ENCODE measurements at regions not wholly inside any gene's neighbourhood (a gene's known extent, or its start where the extent isn't known, plus 50 kb on each side); places are given as distances from the start of the nearest gene placed in this dataset.
"Not testable (repeated sequence)": the region's sequence is repeated elsewhere in the genome, so short reads cannot be mapped to it uniquely, and the experiment has no call there.

DNA sequence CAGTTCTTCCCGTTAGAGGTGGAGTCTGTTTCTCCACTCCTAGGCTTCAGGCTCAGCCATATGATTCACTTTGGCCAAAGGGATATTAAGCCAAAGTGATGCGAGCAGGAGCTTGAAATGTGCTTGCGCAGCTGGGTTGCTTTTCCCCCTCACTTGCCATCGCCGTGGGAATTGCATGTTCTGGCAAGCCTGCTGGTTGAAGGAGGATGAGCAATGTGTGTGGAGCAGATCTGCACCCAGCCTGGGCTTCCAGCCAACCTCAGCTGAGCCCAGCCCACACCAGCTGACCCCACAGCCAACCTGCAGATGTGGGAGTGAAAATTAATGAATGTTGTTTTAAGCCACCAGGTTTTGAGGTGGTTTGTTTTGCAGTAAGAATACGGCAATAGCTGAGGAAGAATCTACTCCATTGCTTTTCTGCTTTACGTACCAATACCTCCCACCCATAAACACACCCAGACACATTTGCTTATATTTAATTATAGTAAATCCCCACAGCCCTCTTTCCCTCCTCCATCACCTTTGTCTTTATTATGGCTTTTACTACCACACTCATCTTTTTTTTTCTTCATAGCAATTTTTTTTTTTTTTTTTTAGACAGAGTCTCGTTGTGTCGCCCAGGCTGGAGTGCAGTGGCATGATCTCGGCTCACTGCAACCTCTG, 132.8 kb upstream of the FUNDC1 start:
- peak; percentile 87 for DNase-seq (ENCODE audit: low read depth)

DNA sequence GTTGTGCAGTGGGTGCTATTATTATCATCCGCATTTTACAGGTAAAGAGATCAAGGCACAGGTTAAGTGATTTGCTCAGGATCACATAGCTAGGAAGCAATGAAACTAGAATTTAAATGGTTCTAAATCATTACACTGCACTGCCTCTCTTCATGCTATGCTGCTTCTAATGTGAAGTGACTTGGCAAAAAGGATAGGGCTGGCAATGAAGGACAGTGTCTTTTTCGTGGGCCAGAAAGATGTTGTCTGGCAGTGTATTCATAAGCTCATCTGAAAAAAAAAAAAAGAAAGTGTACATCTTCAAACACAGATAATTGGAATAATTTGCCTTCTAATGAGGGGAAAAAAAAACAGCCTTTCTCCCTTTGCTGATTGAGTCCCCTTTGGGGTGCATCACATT, 132.2 kb upstream of the FUNDC1 start:
- DNase-seq (ENCODE audit: low read depth): no peak

DNA sequence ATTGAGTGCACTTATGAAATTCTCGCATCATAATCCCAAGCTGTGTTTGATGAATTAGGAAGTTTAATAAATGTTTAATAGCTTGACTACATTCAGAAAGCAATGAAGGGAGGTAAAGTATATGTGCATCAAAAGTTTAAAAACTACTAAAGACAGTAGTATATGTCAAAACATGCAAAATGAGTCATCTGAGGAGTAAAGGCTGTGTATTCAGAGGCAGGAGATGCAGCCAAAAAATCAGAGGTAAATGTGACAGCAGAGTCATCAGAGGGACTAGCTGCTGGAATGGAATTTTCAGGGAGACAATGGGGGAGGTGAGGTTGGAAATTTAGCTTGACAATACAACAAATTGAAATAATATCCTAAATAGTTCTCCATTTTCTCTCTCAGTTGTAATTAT, 127.0 kb upstream of the FUNDC1 start:
- DNase-seq (ENCODE audit: low read depth): no peak

DNA sequence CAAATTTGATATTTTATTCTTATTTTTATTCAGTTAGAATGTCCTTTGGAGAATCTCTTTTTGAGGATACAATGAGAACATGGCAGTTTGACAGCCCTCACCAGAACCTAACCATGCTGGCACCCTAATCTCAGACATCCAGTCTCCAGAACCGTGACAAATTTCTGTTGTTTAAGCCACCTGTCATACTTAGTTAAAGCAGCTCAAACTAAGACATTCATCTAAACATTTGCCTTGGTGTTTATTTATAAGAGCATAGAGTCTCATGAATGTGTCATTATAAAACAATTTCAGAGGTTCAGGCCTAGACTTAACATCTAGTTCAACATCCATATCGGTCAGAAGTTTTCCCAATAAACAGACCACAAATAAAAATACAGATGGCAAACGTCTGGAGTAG, 125.1 kb upstream of the FUNDC1 start:
- no peak for DNase-seq (ENCODE audit: low read depth)

DNA sequence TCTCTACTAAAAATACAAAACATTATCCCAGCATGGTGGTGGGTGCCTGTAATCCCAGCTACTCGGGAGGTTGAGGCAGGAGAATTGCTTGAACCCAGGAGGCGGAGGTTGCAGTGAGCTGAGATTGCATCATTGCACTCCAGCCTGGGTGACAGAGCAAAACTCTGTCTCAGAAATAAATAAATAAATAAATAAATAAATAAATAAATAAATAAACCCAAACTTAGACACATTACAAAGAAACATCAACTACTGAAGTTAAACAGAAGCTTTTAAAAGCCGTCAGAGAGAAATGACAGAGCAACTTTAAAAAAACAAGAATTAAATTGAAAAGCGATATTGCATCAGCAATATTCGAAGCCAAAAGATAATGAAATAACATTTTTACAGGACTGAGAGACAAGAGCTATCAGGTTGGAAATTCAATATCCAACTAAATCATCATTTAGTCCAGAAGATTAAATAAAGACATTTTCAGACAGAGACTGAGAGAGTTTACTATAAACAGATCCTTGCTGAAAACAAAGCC, 115.1 kb upstream of the FUNDC1 start:
- DNase-seq (ENCODE audit: low read depth): not testable (repeated sequence)

DNA sequence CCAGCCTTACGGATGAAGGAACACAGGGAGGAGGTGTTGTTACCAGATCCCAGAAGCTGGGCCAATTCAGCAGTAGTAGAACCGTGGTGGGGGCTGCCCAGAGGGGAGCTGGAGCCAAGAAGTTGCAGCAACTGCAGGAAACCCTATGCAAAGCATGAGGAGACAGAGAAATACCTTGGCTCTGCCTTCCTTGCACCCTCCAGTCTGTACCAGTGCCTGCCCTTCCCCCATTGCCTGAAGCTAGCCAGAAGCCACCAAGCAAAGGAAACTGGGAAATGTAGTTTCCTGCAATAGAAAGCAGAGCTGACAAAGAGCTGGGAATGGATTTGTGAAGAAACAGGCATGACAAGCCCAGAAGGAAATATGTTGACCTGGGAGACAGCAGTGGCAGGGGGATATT, 108.7 kb upstream of the FUNDC1 start:
- DNase-seq (ENCODE audit: low read depth): peak; percentile 2

DNA sequence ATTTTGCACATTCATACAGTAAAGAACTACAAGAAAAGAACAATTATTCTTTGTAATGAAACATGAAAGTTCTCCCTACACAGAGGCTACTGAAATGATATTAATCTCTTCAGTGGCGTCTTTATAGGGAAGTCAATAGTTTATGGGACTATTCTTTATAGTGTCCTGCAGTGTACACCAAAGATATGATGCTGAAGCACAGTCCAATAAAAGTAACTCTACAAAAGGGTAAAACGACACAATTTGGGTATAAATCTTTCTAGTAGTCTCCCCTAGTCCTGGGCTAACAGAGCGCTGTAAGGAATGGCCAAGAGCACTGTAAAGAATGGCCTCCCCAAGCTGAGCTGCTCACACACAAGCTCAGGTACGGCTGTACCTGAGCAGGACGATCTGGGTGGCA, 101.1 kb upstream of the FUNDC1 start:
- no peak for DNase-seq (ENCODE audit: low read depth)

DNA sequence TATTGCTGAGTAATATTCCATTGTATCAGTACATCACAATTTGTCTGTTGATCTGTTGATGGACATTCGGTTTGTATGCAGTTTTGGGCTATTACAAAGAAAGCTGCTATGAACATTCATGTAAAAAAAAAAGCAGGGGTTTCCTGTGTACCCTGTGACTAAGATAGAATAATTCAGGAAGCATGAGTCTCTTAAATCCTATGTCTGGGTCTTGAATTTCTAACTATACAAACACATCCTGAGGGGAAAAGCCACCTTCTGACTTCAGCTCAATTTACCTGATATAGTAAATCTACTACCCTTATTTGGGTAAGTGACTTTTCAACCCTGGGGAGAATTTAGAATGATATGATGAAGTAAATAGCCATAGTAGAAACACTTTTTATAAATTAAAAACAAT, 94.6 kb upstream of the FUNDC1 start:
- DNase-seq (ENCODE audit: low read depth): no peak

DNA sequence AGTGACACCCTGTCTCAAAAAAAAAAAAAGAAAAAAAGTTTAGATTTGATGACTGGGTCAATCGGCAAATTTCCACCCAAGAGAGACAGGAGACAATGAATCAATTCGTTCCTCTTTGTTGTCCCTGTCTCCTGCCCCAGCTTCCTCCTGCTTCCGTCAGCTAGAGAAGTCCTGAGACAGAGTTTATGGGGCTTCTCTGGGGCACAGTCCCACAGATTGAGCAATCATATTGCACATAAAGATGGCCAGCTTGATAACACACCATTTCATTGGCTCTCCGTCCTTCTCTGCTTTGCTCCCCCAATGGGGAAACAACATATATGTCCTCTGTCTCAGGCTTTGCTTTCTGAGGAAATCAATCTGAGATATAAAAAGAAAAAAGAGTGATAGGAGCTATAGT, 78.4 kb upstream of the FUNDC1 start:
- no peak for DNase-seq (ENCODE audit: low read depth)

GRCh38 chrX:44619039-44619438, 76.4 kb upstream of the FUNDC1 start:
- no peak for DNase-seq (ENCODE audit: low read depth)

DNA sequence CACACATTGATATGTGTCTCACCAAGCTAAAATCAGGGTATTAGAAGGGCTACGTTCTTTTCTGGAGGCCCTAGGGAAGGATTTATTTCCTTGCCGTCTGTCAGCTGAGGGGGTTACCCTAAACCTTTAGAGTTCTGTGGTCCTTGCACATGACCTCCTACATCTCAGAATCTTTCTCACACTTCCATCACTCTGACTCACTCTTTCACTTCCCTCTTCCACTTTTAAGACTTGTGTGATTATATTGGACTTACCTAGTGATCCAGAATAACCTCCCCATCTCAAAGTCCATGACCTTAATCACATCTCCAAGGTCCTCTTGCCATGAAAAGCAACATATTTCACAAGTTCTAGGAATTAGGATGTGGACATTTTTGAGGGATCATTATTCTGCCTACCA, 53.6 kb upstream of the FUNDC1 start:
- no peak for DNase-seq (ENCODE audit: low read depth)
